Hematopoietic multipotent progenitor cell treated with erythropoietin and hydrocortisone succinate and interleukin-3 and kit ligand, for 15 days (in vitro differentiated cells): ENCODE measurements at regions not wholly inside any gene's neighbourhood (a gene's known extent, or its start where the extent isn't known, plus 50 kb on each side); places are given as distances from the start of the nearest gene placed in this dataset.
"Not testable (repeated sequence)": the region's sequence is repeated elsewhere in the genome, so short reads cannot be mapped to it uniquely, and the experiment has no call there.

Experiments used
- DNase-seq: peaks from one replicate; pipeline ENCODE4 v3.0.0-alpha.2; 2015; ENCODE audit warnings: low spot score

DNA sequence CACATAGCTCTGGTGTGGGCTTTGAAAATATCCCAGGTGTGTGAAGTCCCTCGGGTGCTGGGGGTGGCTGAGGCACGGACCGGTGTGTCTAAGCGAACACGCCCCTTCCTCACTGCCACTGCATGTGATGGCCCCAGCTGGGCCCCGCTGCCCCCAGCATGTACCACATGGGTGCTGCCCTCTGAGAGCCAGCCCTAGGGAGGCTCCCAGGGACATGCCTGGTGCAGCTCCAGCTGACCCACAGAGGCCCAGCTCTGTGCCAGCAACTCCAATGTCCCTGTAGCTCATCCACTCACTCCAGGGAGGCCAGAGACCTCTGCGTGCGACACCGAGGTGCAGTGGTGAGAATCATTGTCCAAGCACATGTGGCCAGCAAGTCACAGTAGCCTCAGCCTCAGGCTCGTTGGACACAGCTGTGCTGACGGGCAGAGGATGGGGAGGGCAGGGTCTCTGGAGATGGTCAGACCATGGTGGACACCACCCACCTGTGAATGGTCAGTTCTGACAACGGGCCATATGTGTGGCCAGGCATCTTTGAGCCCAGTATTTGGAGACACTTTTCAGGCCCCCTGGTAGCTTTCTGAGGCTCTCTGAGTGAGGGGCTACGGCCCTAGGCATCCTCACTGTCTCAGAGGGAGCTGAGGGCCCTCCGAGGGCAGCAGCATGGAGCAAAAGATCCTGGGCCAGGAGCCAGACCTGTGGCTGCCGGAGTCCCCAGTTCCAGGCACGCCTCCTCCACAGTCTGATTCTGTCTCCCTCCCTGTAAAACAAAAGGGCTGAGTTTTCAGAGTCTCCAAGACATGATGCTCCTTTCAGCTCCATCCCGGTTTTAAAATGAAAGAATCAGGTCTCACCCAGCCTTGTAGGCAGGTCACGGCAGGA, 220.7 kb downstream of the NDUFA10 start:
- no peak for DNase-seq

- DNase-seq, result no peak
These were observed 221.4 kb downstream of the NDUFA10 start for GRCh38 chr2:239803766-239804115.

- no peak for DNase-seq
These were observed 221.9 kb downstream of the NDUFA10 start for GRCh38 chr2:239803102-239803765.

- DNase-seq, result no peak
These were observed 222.9 kb downstream of the NDUFA10 start for GRCh38 chr2:239802185-239802649.

DNA sequence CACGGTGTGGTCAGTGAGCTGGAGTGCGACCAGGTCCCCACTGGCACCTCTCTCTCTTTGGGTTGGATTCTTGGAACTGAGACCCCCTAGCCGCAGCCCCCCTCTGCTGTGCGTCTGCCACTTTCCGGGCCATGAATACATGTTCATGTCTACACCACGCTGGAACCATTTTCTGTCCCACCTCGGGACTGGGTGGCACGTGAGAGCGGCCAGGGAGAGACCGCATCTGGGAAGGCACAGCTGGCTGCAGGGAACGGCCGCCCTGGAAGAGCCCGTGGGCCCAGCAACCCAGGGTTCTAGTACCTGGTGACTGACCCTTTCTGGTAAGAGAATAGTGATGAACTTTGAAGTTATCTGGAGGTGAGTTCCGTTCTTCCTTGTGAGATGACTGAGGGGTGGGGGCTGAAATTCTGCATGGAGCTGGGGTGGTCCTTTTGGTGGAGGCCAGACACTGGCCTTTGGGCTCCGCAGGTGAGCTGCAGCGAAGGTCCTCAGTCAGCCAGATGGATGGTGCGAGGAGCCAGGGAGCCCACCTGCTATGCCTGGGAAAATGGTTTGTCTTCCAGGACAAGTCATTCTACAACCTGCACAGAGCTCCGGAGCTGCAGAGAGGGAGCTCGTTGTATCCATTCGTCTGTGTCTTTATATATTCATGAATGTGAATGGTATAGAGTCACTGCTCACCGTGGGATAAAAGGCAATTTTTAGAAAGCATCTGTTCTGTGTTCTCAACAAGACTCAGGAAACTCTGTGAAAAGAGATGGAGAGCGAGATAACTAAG, 223.5 kb downstream of the NDUFA10 start:
- no peak for DNase-seq

- no peak for DNase-seq
These were observed 224.3 kb downstream of the NDUFA10 start for GRCh38 chr2:239800785-239801386.

DNA sequence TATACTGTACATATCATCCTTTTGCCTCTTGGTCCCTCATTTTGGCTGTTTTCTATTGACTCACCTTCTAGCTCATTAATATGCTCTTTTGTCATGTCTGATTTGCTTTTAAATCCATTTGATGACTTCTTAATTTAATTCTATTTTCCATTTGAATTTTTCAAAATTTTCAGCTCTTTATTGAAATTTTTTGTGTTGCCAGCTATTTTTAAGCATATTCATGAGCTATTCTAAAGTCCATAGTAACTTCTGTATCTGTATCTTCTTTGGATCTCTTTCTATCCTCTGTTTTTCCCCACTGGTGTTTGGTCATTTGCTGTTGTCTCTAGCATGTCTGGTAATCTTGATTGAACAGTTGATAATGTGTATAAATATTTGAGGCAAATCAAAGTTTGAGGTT, 227.8 kb downstream of the NDUFA10 start:
- no peak for DNase-seq

GRCh38 chr2:239795761-239796160, 229.4 kb downstream of the NDUFA10 start:
- DNase-seq, result not testable (repeated sequence)

- DNase-seq, result no peak
These were observed 231.3 kb downstream of the NDUFA10 start for GRCh38 chr2:239793836-239794235.

- DNase-seq, result no peak
These were observed 232.1 kb downstream of the NDUFA10 start for GRCh38 chr2:239793086-239793485.

DNA sequence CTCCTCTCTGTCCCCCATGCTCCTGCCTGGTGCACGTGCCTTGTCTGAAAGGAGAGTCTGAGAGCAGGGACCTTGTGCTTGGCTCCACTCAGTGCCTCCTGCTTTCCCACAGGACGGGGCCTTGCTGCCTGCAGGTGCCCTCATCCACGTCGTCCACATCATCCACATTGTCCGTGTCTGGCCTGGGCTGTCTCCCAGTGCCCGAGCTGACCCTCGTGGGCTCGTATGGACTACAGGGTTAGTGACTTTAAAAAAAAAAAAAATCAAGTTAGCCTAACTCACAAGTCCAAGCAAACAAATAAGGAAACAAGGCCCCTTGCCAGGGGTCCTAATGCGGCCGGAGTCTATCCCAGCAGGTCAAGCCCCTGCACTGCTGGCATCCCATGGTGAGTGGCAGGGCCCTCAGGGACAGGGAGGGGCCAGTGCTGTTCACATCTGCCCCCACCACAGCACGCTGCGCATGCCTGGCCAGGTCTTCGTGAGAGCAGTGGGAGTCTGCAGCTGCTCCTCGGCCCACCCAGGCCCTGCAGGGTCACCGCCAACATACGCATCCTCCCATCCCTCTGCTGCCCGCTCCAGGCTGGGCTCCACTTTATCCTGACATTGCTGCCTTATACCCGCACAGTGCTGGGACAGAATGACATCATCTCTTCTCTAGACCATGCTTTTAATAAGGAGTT, 232.6 kb downstream of the NDUFA10 start:
- no peak for DNase-seq

DNA sequence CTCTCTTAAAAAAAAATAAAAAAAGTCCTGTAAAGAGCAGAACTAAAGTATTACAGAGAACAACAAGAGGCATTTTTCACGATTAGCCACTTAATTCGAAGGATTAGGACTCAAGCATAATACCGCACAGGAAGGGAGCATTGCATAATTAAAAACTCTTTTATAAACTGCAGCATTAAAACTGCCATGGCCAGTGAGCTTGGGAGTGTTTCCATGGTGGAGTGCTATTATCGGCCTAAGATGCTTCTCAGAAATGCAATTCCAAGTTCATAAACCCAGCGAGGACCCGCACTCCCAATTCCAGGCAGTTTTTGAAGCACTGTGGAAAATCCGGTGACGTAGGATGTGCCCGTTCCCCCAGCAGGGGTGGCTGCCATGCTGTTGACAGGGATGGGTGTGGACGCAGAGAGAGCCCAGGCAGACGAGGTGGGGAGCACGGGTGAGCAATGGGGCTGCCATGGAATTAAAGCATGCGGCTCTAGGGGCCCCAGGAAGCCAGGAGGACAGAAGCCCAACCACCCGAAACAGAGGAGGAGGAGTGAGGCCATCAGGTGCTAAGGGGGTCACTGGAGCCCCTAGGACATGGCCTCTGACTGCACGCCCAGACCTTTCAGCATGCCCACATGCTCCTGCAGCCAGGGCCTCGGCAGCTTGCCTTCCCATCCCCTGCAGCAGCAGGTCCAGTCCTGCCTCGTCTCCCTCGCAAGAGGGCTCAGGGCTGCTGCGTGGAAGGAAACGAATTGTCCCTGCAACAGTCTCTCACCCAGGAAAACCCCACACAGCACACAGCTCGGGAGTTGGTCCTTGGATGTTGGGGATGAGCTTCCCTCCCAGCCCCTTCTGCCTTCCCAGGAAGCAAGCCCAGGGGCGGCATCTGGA, 233.4 kb downstream of the NDUFA10 start:
- no peak for DNase-seq

GRCh38 chr2:239790721-239791120, 234.4 kb downstream of the NDUFA10 start:
- no peak for DNase-seq

DNA sequence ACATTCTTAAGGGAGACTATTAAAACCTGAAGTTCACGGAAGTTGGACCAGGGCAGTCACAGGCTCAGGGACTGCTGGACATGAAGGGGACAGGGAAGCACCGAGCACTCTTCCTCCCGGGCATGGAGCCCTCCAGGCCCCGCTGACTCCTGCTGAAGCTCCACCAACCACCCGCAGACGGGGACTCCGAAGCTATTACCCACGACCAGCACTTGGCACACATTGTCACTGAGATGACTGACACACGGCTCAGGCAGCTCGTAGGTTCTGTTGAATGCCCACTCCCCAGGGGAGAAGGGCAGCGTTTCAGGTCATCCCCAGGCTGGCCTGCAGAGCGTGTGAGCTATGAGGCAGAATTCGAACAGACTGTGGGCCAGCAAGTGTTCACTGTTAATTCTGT, 234.8 kb downstream of the NDUFA10 start:
- no peak for DNase-seq

GRCh38 chr2:239789711-239790110, 235.4 kb downstream of the NDUFA10 start:
- DNase-seq, result no peak

DNA sequence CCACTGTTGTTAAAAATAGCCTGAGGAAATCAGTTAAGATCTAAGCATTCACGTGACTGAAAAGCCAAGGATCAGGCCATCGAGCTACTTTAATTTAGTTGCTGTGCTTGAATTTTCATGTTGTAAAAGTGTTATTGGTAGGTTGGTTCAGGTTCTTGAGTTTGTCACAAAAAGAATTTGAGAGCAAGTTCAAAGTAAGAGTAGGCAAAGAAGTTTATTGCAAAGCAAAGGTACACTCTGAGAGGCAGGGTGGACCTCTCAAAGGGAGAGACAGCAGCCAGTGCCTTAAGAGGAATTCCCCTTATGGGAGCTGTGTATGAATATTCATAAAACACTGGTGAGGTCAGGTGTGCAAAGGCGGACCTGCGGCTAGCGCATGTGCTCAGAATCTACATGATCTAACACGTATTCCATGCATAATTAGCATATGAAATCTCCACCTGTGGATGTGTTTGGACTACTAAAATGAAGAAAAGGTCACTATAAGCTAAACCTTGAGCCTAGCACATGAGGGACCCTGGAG, 236.5 kb downstream of the NDUFA10 start:
- DNase-seq, result no peak

DNA sequence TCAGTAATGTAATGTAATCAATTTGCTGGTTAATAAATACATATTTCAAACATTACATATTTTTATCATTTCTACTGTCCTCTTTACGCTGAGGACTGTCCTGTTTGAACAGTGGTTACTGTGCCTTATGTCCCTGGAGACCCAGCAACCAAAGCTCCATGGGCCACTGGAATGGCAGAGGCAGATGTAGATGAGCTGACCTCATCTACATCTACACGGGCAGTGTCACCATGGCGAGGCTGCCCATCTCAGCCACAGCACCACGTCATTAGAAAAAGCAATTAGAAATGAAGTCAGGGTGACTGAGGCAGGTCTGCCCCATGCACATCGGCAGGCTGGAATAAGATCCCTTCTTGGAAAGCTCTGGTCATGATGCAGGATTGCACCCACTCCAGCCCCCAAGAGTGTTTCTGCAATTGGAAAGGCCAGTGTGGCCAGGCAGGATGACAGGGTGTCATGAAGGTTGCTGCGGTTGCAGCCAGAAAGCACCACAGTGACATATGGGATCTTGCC, 237.5 kb downstream of the NDUFA10 start:
- no peak for DNase-seq

DNA sequence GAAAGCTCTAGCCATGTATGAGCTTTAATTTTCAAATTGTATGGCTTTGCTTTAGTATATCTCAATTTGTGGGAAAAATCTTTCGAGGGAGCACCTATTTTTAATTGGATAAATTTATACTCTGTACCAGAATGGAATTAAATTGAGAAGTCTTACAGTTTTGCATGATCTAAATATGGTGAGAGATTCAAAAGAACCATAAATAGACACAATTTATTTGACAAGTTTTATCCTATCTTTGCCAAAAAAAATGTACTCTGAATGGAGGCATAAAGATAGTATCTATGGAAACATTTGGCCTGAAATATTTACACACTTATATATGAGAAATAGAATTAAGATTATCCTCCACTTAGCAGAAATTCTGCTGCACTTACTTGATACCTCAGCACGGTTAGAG, 238.4 kb downstream of the NDUFA10 start:
- no peak for DNase-seq

GRCh38 chr2:239781454-239781853, 243.7 kb downstream of the NDUFA10 start:
- no peak for DNase-seq
